B cell (primary cell): ENCODE measurements at regions not wholly inside any gene's neighbourhood (a gene's known extent, or its start where the extent isn't known, plus 50 kb on each side); places are given as distances from the start of the nearest gene placed in this dataset.

Experiments
- ATAC-seq: fragments of 200-7000 bp; cut with Tn5 transposase; one replicate; pipeline ENCODE4 v1.10.0; 2021; ENCODE audit warnings: low read depth, mild to moderate bottlenecking, moderate number of reproducible peaks, moderate library complexity
- CTCF ChIA-PET: fragments of 350-600 bp; sonication (Branson Sonifier 250); formaldehyde crosslinking; loops from one replicate; lab custom pipeline; 2021; ENCODE audit warnings: antibody characterized with exemption, inconsistent platforms; lab: Charles Lee
- POLR2A ChIA-PET: fragments of 350-600 bp; sonication (Branson Sonifier 250); formaldehyde crosslinking; loops from one replicate; lab custom pipeline; 2021; ENCODE audit warnings: antibody characterized with exemption; lab: Charles Lee
- DNase-seq: peaks from one replicate; pipeline ENCODE4 v3.0.0; 2013
- H2AFZ ChIP-seq: 2 replicates; pipeline ENCODE4 v1.6.1; 2012; ENCODE audit warnings: mild to moderate bottlenecking, low read depth, low read length; ENCODE audit not compliant: insufficient read depth, poor library complexity, severe bottlenecking
- H3K27ac ChIP-seq, 2 donors: 1 replicate in 1 of 2; 2 replicates in 1 of 2; pipeline ENCODE4 v1.5.1; 2012 to 2013; ENCODE audit warnings: low read length in 2 of 2, mild to moderate bottlenecking in 2 of 2, moderate library complexity in 1 of 2
- H3K27me3 ChIP-seq, 4 experiments: fragments of 200-600 bp in 1 of 4; sonication (generic) in 1 of 4; replicated peaks in 1 of 4; 1 replicate in 2 of 4; 2 replicates in 2 of 4; pipeline versions ENCODE4 v1.6.1 to v1.7.0; 2013 to 2016; ENCODE audit warnings: low read length in 3 of 4, mild to moderate bottlenecking in 2 of 4, mixed read lengths in 1 of 4, moderate library complexity in 1 of 4; ENCODE audit not compliant: insufficient read depth in 4 of 4, control insufficient read depth in 3 of 4; ENCODE audit errors: control extremely low read depth in 1 of 4
- H3K36me3 ChIP-seq, 2 experiments: replicated peaks in 1 of 2; 1 replicate in 1 of 2; 2 replicates in 1 of 2; pipeline versions ENCODE4 v1.6.1 to v1.7.1; 2013; ENCODE audit warnings: low read length in 1 of 2; ENCODE audit not compliant: insufficient read depth in 2 of 2, control insufficient read depth in 1 of 2; ENCODE audit errors: control extremely low read depth in 1 of 2, extremely low read depth in 1 of 2
- H3K4me1 ChIP-seq, 2 donors: fragments of 200-600 bp in 1 of 2; sonication (generic) in 1 of 2; 1 replicate in 1 of 2; 2 replicates in 1 of 2; pipeline versions ENCODE4 v1.5.1 to v1.6.1; 2013 to 2017; ENCODE audit warnings: low read length in 2 of 2; ENCODE audit not compliant: control insufficient read depth in 2 of 2, insufficient read depth in 2 of 2
- H3K4me2 ChIP-seq: replicated peaks from 2 replicates; pipeline ENCODE3; 2012; ENCODE audit warnings: mild to moderate bottlenecking, low read depth, low read length; ENCODE audit not compliant: poor library complexity, severe bottlenecking
- H3K4me3 ChIP-seq, 5 experiments: fragments of 200-600 bp in 1 of 5; sonication (generic) in 1 of 5; 1 replicate in 3 of 5; 2 replicates in 2 of 5; pipeline versions ENCODE4 v1.5.1 to v1.7.0; 2011 to 2016; ENCODE audit warnings: low read length in 4 of 5, mild to moderate bottlenecking in 4 of 5, low read depth in 2 of 5, control low read depth in 1 of 5, moderate library complexity in 1 of 5; ENCODE audit not compliant: insufficient read depth in 1 of 5; ENCODE audit errors: control extremely low read depth in 1 of 5, extremely low read depth in 1 of 5
- H3K79me2 ChIP-seq: fragments of 200-600 bp; sonication (generic); one replicate; pipeline ENCODE4 v1.6.0; 2016; ENCODE audit warnings: low read length; ENCODE audit not compliant: control insufficient read depth, insufficient read depth
- H3K9ac ChIP-seq: fragments of 200-600 bp; sonication (generic); 2 replicates; pipeline ENCODE4 v1.6.1; 2017; ENCODE audit warnings: mild to moderate bottlenecking, low read length, moderate library complexity
- H3K9me3 ChIP-seq, 3 donors: one replicate each; pipeline versions ENCODE4 v1.6.1 to v1.7.1; 2013; ENCODE audit warnings: low read length in 2 of 3; ENCODE audit not compliant: control insufficient read depth in 2 of 3, insufficient read depth in 1 of 3; ENCODE audit errors: control extremely low read depth in 1 of 3
- H4K20me1 ChIP-seq: 2 replicates; pipeline ENCODE4 v1.6.0; 2012; ENCODE audit warnings: mild to moderate bottlenecking, low read length; ENCODE audit not compliant: insufficient read depth, control insufficient read depth, poor library complexity, severe bottlenecking
- H3K27ac Mint-ChIP-seq: one replicate; pipeline ENCODE4 v1.8.0; 2021; ENCODE audit warnings: mixed read lengths
- H3K27me3 Mint-ChIP-seq: one replicate; pipeline ENCODE4 v1.8.0; 2021; ENCODE audit warnings: mixed read lengths
- H3K4me1 Mint-ChIP-seq: one replicate; pipeline ENCODE4 v1.8.0; 2021; ENCODE audit warnings: mixed read lengths
- H3K4me3 Mint-ChIP-seq: one replicate; pipeline ENCODE4 v1.8.0; 2021; ENCODE audit warnings: mixed read lengths
- H3K9me3 Mint-ChIP-seq: one replicate; pipeline ENCODE4 v1.8.0; 2022; ENCODE audit warnings: mixed read lengths; ENCODE audit not compliant: insufficient read depth
- CTCF ChIP-seq: fragments of 200-600 bp; IDR thresholded peaks from one replicate; pipeline ENCODE4 v1.8.0; 2022; ENCODE audit warnings: antibody characterized with exemption, mild to moderate bottlenecking
- EZH2 ChIP-seq: IDR thresholded peaks from 2 replicates; pipeline ENCODE4 v1.6.1; 2012; ENCODE audit warnings: borderline replicate concordance, low read depth, mild to moderate bottlenecking, moderate library complexity, low read length; ENCODE audit not compliant: insufficient read depth, poor library complexity, severe bottlenecking
- whole genome bisulfite sequencing: methylation state at CpG from one replicate; pipeline ENCODE4 v1.1.5; 2013; ENCODE audit warnings: missing lambda C conversion rate; ENCODE audit not compliant: insufficient coverage; 5-methylcytosine and 5-hydroxymethylcytosine counted together
- intact Hi-C: fragments of 100-400 bp; cut with micrococcal nuclease; formaldehyde crosslinking; loops from one replicate; pipeline ENCODE4 v1.10.0; 2022

GRCh38 chr3:70712449-70713082 lies 400.1 kb upstream of the MDFIC2 start:
- peaks cover 7% of the 10 kb centered on the region for H3K27me3 Mint-ChIP-seq
- no peak overlapping the region for H3K27ac Mint-ChIP-seq
- H3K4me1 Mint-ChIP-seq = no peaks in the 10 kb centered on the region
- Histone ChIP-seq H3K4me1 (no peaks in the 10 kb centered on the region), H3K36me3 (no peaks in the 10 kb centered on the region), H4K20me1 (no peaks in the 10 kb centered on the region), H3K4me2 (no peak overlapping the region), H2AFZ (no peak overlapping the region), H3K27me3 (peaks cover 0 to 3% (median 0%) of the 10 kb centered on the region in 4 experiments), H3K4me3 (no peak overlapping the region), H3K9me3 (peaks cover 0 to 23% (median 16%) of the 10 kb centered on the region in 3 donors), H3K27ac (no peak overlapping the region), H3K9ac (no peak overlapping the region), H3K79me2 (no peaks in the 10 kb centered on the region)
- no peak overlapping the region for H3K4me3 Mint-ChIP-seq
- ChIA-PET CTCF (interaction anchor here (0.6 kb wide), 1 partner anchor 874 kb away, joined by 3 read pairs; no protein-coding TSS in a partner anchor), POLR2A (no interaction called here)
- ATAC-seq = no peak
- WGBS = 83% methylated on average over 1 of the region's 1 CpG
- H3K9me3 Mint-ChIP-seq = peaks cover 10% of the 10 kb centered on the region
- intact Hi-C loops = no loop called here
- TF ChIP-seq CTCF = no peak
- no peak for TF ChIP-seq EZH2
- no peak for DNase-seq

DNA sequence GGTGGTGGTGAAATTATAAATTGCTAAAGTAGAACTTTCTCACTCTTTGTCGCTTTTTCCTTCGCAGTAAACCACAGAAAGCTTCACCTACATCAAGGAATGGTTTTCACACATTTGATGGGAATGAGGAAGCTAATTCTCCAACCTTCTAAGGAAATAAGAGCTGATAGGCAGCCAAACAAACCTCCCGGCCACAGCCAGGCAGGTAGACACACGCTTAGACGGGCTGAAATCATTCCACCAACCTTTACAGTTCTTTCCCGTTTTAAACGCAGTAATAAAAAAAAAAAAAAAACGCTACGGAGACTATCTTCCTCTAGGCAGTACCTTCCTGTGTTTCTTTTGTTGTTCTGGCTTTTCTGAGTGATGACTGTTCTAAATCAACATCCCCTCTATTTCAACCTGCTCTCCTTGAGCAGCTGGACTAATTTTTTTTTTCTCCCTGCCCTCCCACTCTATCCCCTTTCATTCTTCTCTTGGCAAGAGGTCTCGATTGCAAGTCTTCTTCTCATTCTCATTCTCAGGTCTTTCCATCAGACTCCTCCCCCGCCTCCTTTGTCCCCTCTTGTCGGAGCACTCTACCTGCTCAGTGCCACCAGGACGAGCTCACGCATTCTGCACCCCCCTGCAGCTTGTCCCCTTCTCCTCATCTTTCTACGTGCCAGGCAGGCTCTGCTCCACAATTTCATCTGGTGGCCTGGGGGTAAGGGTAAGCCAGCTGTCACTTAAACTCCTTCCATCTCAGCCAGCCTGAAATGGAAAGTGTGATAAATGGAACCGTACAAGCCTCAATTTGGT lies 391.1 kb upstream of the MDFIC2 start:
- H3K4me3 ChIP-seq = no peak overlapping the region
- no peak overlapping the region for H3K27ac Mint-ChIP-seq
- no peak overlapping the region for H3K27ac ChIP-seq
- H3K9me3 Mint-ChIP-seq = no peaks in the 10 kb centered on the region
- H3K79me2 ChIP-seq = no peaks in the 10 kb centered on the region
- POLR2A ChIA-PET = no interaction called here
- H3K27me3 Mint-ChIP-seq = peaks cover 31% of the 10 kb centered on the region
- H3K4me3 Mint-ChIP-seq = no peak overlapping the region
- CTCF ChIA-PET = no interaction called here
- no peaks in the 10 kb centered on the region for H3K36me3 ChIP-seq
- intact Hi-C loops = no loop called here
- H3K9ac ChIP-seq = no peak overlapping the region
- no peak overlapping the region for H2AFZ ChIP-seq
- peaks cover 0 to 1% (median 0%) of the 10 kb centered on the region in 3 donors for H3K9me3 ChIP-seq
- no peaks in the 10 kb centered on the region for H4K20me1 ChIP-seq
- DNase-seq (no peak), ATAC-seq (no peak)
- no peaks in the 10 kb centered on the region for H3K4me1 ChIP-seq
- 55% methylated on average over 7 of the region's 16 CpGs for WGBS
- no peak overlapping the region for H3K4me2 ChIP-seq
- TF ChIP-seq CTCF (no peak), EZH2 (no peak)
- H3K4me1 Mint-ChIP-seq = no peaks in the 10 kb centered on the region
- H3K27me3 ChIP-seq = peaks cover 0 to 8% (median 6%) of the 10 kb centered on the region in 4 experiments
